Neural cell (in vitro differentiated cells): ENCODE measurements at regions not wholly inside any gene's neighbourhood (a gene's known extent, or its start where the extent isn't known, plus 50 kb on each side); places are given as distances from the start of the nearest gene placed in this dataset.
"Not testable (repeated sequence)": the region's sequence is repeated elsewhere in the genome, so short reads cannot be mapped to it uniquely, and the experiment has no call there.

Experiments
- H2AFZ ChIP-seq: fragments of 200-600, 300-800 bp; sonication (generic), shearing (Covaris generic); 2 replicates; pipeline ENCODE4 v1.6.0; 2014; ENCODE audit warnings: low read depth, mild to moderate bottlenecking, antibody characterized with exemption, low read length, moderate library complexity
- H3F3A ChIP-seq: fragments of 200-600 bp; shearing (Covaris generic); 2 replicates; pipeline ENCODE4 v1.6.1; 2016; ENCODE audit warnings: mild to moderate bottlenecking, moderate library complexity, mixed read lengths, antibody characterized with exemption, low read length; ENCODE audit not compliant: insufficient read depth, poor library complexity, severe bottlenecking
- H3K27ac ChIP-seq: fragments of 200-600, 300-800 bp; sonication (generic), shearing (Covaris generic); 2 replicates; pipeline ENCODE4 v1.5.1; 2014; ENCODE audit warnings: mild to moderate bottlenecking, low read length, moderate library complexity
- H3K27me3 ChIP-seq: fragments of 300-800, 200-600 bp; sonication (generic), shearing (Covaris generic); 2 replicates; pipeline ENCODE4 v1.6.0; 2014; ENCODE audit warnings: mild to moderate bottlenecking, low read depth, low read length, moderate library complexity; ENCODE audit not compliant: insufficient read depth
- H3K36me3 ChIP-seq: fragments of 300-800, 200-600 bp; sonication (generic), shearing (Covaris generic); 2 replicates; pipeline ENCODE4 v1.5.1; 2014; ENCODE audit warnings: mild to moderate bottlenecking, antibody characterized with exemption, low read length, moderate library complexity; ENCODE audit not compliant: insufficient read depth
- H3K4me2 ChIP-seq: fragments of 300-800, 200-600 bp; sonication (generic), shearing (Covaris generic); 2 replicates; pipeline ENCODE4 v1.6.0; 2014; ENCODE audit warnings: mild to moderate bottlenecking, low read length
- H3K4me3 ChIP-seq: fragments of 300-800, 200-600 bp; sonication (generic), shearing (Covaris generic); 2 replicates; pipeline ENCODE4 v1.5.1; 2014; ENCODE audit warnings: mild to moderate bottlenecking, low read length, moderate library complexity
- H3K79me2 ChIP-seq: fragments of 200-600 bp; shearing (Covaris generic); replicated peaks from 2 replicates; pipeline ENCODE4 v1.6.0; 2014; ENCODE audit warnings: mild to moderate bottlenecking, low read length, moderate library complexity; ENCODE audit not compliant: insufficient read depth
- H3K9ac ChIP-seq: fragments of 300-800, 200-600 bp; sonication (generic), shearing (Covaris generic); 2 replicates; pipeline ENCODE4 v1.6.1; 2016; ENCODE audit warnings: mild to moderate bottlenecking, low read length, mixed read lengths
- H3K9me2 ChIP-seq: fragments of 200-600 bp; shearing (Covaris generic); 2 replicates; pipeline ENCODE4 v1.6.1; 2016; ENCODE audit warnings: mild to moderate bottlenecking, low read length, mixed read lengths; ENCODE audit not compliant: insufficient read depth
- H3K9me3 ChIP-seq: fragments of 200-600, 300-800 bp; sonication (generic), shearing (Covaris generic); 2 replicates; pipeline ENCODE4 v1.6.1; 2016; ENCODE audit warnings: mild to moderate bottlenecking, mixed run types, low read length, moderate library complexity, mixed read lengths
- H4K20me1 ChIP-seq: fragments of 200-600 bp; shearing (Covaris generic); 2 replicates; pipeline ENCODE4 v1.6.1; 2016; ENCODE audit warnings: mild to moderate bottlenecking, mixed run types; ENCODE audit not compliant: insufficient read depth
- CTCF ChIP-seq: fragments of 450-650 bp; IDR thresholded peaks from 2 replicates; pipeline ENCODE4 v1.5.1; 2014; ENCODE audit warnings: antibody characterized with exemption, mild to moderate bottlenecking, moderate library complexity; ENCODE audit not compliant: poor library complexity, severe bottlenecking
- EP300 ChIP-seq: fragments of 450-650 bp; conservative IDR thresholded peaks from 2 replicates; pipeline ENCODE4 v1.6.1; 2014; ENCODE audit warnings: antibody characterized with exemption, mild to moderate bottlenecking, moderate library complexity; ENCODE audit not compliant: poor library complexity, severe bottlenecking
- EZH2 ChIP-seq: fragments of 200-600, 300-800 bp; shearing (Covaris generic), sonication (generic); IDR thresholded peaks from 2 replicates; pipeline ENCODE4 v1.6.1; 2014; ENCODE audit warnings: antibody characterized with exemption, low read length, borderline replicate concordance, mild to moderate bottlenecking; ENCODE audit not compliant: insufficient read depth, poor library complexity, severe bottlenecking
- MXI1 ChIP-seq: fragments of 450-650 bp; conservative IDR thresholded peaks from 2 replicates; pipeline ENCODE4 v1.6.1; 2014; ENCODE audit warnings: antibody characterized with exemption, mild to moderate bottlenecking; ENCODE audit not compliant: poor library complexity, severe bottlenecking
- POLR2AphosphoS5 ChIP-seq: IDR thresholded peaks from 2 replicates; pipeline ENCODE4 v1.6.1; 2012
- RAD21 ChIP-seq: fragments of 450-650 bp; conservative IDR thresholded peaks from 2 replicates; pipeline ENCODE4 v1.6.1; 2014; ENCODE audit warnings: antibody characterized with exemption, mild to moderate bottlenecking, moderate library complexity
- SMC3 ChIP-seq: fragments of 450-650 bp; conservative IDR thresholded peaks from 2 replicates; pipeline ENCODE4 v1.6.1; 2014; ENCODE audit warnings: antibody characterized with exemption, mild to moderate bottlenecking, moderate library complexity; ENCODE audit not compliant: poor library complexity
- TAF1 ChIP-seq: IDR thresholded peaks from 2 replicates; pipeline ENCODE4 v1.6.1; 2012; ENCODE audit warnings: low read depth
- TF ChIP-seq, protein P1 (sequence below): IDR thresholded peaks from 2 replicates; pipeline ENCODE4 v1.6.1; 2012; ENCODE audit warnings: borderline replicate concordance

DNA sequence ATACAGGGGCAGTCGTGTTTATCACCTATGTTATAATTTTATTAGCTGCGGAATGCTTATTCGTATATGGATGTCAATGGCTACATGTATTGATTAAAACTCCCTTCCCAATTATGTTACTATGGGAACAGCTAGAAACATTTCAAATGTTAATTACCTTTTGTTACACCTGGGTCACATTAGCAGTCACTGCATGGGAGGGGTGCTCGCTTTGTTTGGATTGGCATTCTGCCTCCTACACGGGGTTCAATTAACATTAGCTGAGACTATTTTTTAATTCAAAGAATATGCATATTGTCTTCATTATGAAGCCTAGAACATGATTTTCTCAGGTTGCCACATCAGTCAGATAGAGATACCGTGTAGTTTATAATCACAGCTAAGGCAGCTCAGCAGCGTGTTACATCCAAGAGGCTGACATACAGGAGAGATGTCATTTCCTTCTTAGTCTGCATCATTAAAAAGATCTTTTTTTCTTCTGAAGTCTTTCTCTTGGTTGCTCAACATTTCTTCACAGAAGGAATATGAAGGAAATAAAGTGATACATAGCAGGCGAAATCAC is 76.2 kb upstream of the RPS6KA2 start:
- Histone ChIP-seq H3K79me2 (no peaks in the 10 kb centered on the region), H3K9me3 (no peaks in the 10 kb centered on the region), H3K27ac (peak overlapping the region; percentile 71), H3F3A (no peaks in the 10 kb centered on the region), H3K9me2 (no peaks in the 10 kb centered on the region), H2AFZ (peak overlapping the region; percentile 6), H3K36me3 (no peaks in the 10 kb centered on the region), H3K4me2 (no peak overlapping the region), H4K20me1 (no peaks in the 10 kb centered on the region), H3K9ac (peak overlapping the region; percentile 36), H3K4me3 (peak overlapping the region; percentile 29), H3K27me3 (no peaks in the 10 kb centered on the region)
- TF ChIP-seq SMC3 (peak; percentile 18), EP300 (no peak), TAF1 (no peak), EZH2 (no peak), POLR2AphosphoS5 (peak; percentile 24)

GRCh38 chr6:166701424-166701823 is 74.4 kb upstream of the RPS6KA2 start:
- not testable (repeated sequence) for H3K36me3 ChIP-seq, H3K4me3 ChIP-seq, H4K20me1 ChIP-seq, H3K9me3 ChIP-seq, H3K9me2 ChIP-seq, H2AFZ ChIP-seq, H3F3A ChIP-seq, H3K4me2 ChIP-seq, H3K79me2 ChIP-seq, H3K27me3 ChIP-seq, H3K9ac ChIP-seq
- peak; percentile 17 for TF ChIP-seq EP300
- peak overlapping the region; percentile 12 for H3K27ac ChIP-seq

- not testable (repeated sequence) for H3K9me2 ChIP-seq, H3K36me3 ChIP-seq, H4K20me1 ChIP-seq, H2AFZ ChIP-seq, H3K27ac ChIP-seq, H3K4me2 ChIP-seq, H3K9me3 ChIP-seq, H3K4me3 ChIP-seq, H3K9ac ChIP-seq, H3K27me3 ChIP-seq, H3F3A ChIP-seq, H3K79me2 ChIP-seq
These were observed 73.8 kb upstream of the RPS6KA2 start for GRCh38 chr6:166700871-166701270.

- no peak overlapping the region for H3K4me3 ChIP-seq
- no peaks in the 10 kb centered on the region for H3K36me3 ChIP-seq
- H3K4me2 ChIP-seq: no peak overlapping the region
- no peak overlapping the region for H3K9ac ChIP-seq
- H3K79me2 ChIP-seq: no peaks in the 10 kb centered on the region
- no peaks in the 10 kb centered on the region for H4K20me1 ChIP-seq
- no peak overlapping the region for H2AFZ ChIP-seq
- H3K9me2 ChIP-seq: no peaks in the 10 kb centered on the region
- H3F3A ChIP-seq: no peaks in the 10 kb centered on the region
- no peaks in the 10 kb centered on the region for H3K27me3 ChIP-seq
- no peaks in the 10 kb centered on the region for H3K9me3 ChIP-seq
- no peak overlapping the region for H3K27ac ChIP-seq
- TF ChIP-seq, protein P1, sequence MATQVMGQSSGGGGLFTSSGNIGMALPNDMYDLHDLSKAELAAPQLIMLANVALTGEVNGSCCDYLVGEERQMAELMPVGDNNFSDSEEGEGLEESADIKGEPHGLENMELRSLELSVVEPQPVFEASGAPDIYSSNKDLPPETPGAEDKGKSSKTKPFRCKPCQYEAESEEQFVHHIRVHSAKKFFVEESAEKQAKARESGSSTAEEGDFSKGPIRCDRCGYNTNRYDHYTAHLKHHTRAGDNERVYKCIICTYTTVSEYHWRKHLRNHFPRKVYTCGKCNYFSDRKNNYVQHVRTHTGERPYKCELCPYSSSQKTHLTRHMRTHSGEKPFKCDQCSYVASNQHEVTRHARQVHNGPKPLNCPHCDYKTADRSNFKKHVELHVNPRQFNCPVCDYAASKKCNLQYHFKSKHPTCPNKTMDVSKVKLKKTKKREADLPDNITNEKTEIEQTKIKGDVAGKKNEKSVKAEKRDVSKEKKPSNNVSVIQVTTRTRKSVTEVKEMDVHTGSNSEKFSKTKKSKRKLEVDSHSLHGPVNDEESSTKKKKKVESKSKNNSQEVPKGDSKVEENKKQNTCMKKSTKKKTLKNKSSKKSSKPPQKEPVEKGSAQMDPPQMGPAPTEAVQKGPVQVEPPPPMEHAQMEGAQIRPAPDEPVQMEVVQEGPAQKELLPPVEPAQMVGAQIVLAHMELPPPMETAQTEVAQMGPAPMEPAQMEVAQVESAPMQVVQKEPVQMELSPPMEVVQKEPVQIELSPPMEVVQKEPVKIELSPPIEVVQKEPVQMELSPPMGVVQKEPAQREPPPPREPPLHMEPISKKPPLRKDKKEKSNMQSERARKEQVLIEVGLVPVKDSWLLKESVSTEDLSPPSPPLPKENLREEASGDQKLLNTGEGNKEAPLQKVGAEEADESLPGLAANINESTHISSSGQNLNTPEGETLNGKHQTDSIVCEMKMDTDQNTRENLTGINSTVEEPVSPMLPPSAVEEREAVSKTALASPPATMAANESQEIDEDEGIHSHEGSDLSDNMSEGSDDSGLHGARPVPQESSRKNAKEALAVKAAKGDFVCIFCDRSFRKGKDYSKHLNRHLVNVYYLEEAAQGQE: no peak
- TF ChIP-seq EP300: no peak
- no peak for TF ChIP-seq SMC3
- no peak for TF ChIP-seq RAD21
- TF ChIP-seq POLR2AphosphoS5: no peak
- no peak for TF ChIP-seq MXI1
- TF ChIP-seq EZH2: no peak
- no peak for TF ChIP-seq CTCF
- no peak for TF ChIP-seq TAF1
These were observed 70.1 kb upstream of the RPS6KA2 start for GRCh38 chr6:166697113-166697512.
